GM12878 (cell line): ENCODE measurements at regions not wholly inside any gene's neighbourhood (a gene's known extent, or its start where the extent isn't known, plus 50 kb on each side); places are given as distances from the start of the nearest gene placed in this dataset.

Source experiments
- HDGF ChIP-seq: fragments of 450-650 bp; IDR thresholded peaks from 2 replicates; pipeline ENCODE4 v1.6.1; 2016; ENCODE audit warnings: antibody characterized with exemption
- IRF5 ChIP-seq: fragments of 450-650 bp; IDR thresholded peaks from 2 replicates; pipeline ENCODE4 v1.6.1; 2017; ENCODE audit warnings: borderline replicate concordance
- NFIC ChIP-seq: IDR thresholded peaks from 2 replicates; pipeline ENCODE4 v1.6.1; 2012; ENCODE audit warnings: low read depth, mild to moderate bottlenecking, inconsistent platforms, low read length, moderate library complexity
- SUZ12 ChIP-seq: fragments of 200-600 bp; sonication (generic); IDR thresholded peaks from one replicate; pipeline ENCODE4 v1.6.1; 2018; ENCODE audit warnings: antibody characterized with exemption, mild to moderate bottlenecking; ENCODE audit not compliant: unreplicated experiment
- ZNF384 ChIP-seq: IDR thresholded peaks from 2 replicates; pipeline ENCODE4 v1.6.1; 2012; ENCODE audit warnings: low read depth, mild to moderate bottlenecking, low read length, improper control_type of control experiment, borderline replicate concordance
- ZNF687 ChIP-seq: fragments of 450-650 bp; IDR thresholded peaks from 2 replicates; pipeline ENCODE4 v1.6.1; 2017; ENCODE audit warnings: mild to moderate bottlenecking, moderate library complexity
- ZSCAN29 ChIP-seq: fragments of 450-650 bp; IDR thresholded peaks from 2 replicates; pipeline ENCODE4 v1.6.1; 2017; ENCODE audit warnings: mild to moderate bottlenecking, moderate library complexity
- TF ChIP-seq, protein P1 (sequence below): IDR thresholded peaks from 2 replicates; pipeline ENCODE4 v1.6.1; 2012; ENCODE audit warnings: improper control_type of control experiment, low read depth, low read length; ENCODE audit not compliant: insufficient replicate concordance

- TF ChIP-seq ZNF687 (no peak), ZNF384 (no peak), NFIC (no peak), ZSCAN29 (no peak), IRF5 (no peak), HDGF (no peak), SUZ12 (no peak)
- TF ChIP-seq, protein P1, sequence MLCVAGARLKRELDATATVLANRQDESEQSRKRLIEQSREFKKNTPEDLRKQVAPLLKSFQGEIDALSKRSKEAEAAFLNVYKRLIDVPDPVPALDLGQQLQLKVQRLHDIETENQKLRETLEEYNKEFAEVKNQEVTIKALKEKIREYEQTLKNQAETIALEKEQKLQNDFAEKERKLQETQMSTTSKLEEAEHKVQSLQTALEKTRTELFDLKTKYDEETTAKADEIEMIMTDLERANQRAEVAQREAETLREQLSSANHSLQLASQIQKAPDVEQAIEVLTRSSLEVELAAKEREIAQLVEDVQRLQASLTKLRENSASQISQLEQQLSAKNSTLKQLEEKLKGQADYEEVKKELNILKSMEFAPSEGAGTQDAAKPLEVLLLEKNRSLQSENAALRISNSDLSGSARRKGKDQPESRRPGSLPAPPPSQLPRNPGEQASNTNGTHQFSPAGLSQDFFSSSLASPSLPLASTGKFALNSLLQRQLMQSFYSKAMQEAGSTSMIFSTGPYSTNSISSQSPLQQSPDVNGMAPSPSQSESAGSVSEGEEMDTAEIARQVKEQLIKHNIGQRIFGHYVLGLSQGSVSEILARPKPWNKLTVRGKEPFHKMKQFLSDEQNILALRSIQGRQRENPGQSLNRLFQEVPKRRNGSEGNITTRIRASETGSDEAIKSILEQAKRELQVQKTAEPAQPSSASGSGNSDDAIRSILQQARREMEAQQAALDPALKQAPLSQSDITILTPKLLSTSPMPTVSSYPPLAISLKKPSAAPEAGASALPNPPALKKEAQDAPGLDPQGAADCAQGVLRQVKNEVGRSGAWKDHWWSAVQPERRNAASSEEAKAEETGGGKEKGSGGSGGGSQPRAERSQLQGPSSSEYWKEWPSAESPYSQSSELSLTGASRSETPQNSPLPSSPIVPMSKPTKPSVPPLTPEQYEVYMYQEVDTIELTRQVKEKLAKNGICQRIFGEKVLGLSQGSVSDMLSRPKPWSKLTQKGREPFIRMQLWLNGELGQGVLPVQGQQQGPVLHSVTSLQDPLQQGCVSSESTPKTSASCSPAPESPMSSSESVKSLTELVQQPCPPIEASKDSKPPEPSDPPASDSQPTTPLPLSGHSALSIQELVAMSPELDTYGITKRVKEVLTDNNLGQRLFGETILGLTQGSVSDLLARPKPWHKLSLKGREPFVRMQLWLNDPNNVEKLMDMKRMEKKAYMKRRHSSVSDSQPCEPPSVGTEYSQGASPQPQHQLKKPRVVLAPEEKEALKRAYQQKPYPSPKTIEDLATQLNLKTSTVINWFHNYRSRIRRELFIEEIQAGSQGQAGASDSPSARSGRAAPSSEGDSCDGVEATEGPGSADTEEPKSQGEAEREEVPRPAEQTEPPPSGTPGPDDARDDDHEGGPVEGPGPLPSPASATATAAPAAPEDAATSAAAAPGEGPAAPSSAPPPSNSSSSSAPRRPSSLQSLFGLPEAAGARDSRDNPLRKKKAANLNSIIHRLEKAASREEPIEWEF = no peak
Measured at GRCh38 chr2:65700720-65701119, 268.3 kb upstream of the SPRED2 start (continued).
